ENCODE measurements at regions not wholly inside any gene's neighbourhood (a gene's known extent, or its start where the extent isn't known, plus 50 kb on each side); places are given as distances from the start of the nearest gene placed in this dataset.
A peak's percentile ranks its signal among the peaks of the same experiment; 100 is the strongest.

DNA sequence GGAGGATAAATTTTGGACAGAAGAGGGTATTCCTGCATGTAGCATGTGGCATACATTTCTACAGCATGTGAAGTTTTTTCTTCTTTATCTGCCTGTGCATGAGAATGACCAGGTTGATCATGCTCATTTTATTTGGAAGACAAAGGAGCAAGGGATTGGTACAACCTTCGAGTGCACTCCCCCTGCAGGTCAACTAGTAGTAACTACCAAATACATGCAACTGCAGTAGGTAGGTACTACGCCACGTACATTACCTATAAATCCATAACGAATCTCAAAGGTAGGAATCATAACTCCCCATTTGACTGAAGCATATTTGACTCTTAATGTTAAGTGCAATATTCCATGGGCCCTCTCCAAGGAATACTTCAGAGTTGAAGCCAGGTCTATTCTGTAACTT, 763.9 kb downstream of the TSN start:
- Histone ChIP-seq H3K4me3 (ENCODE audit: low read depth, low read length) (no peak overlapping the region), H3K9me3 (ENCODE audit: control insufficient read depth, insufficient read depth, low read length) (peaks cover 2% of the 10 kb centered on the region; the same call in 1 of the 2 replicates), H3K27me3 (ENCODE audit: control insufficient read depth, insufficient read depth, low read length) (no peaks in the 10 kb centered on the region), H3K27ac (ENCODE audit: low read depth, low read length) (no peak overlapping the region)
- ChIA-PET POLR2A (no interaction called here), CTCF (no interaction called here)
- no peak for DNase-seq (ENCODE audit: low read depth, low spot score)
- TF ChIP-seq, protein P1, sequence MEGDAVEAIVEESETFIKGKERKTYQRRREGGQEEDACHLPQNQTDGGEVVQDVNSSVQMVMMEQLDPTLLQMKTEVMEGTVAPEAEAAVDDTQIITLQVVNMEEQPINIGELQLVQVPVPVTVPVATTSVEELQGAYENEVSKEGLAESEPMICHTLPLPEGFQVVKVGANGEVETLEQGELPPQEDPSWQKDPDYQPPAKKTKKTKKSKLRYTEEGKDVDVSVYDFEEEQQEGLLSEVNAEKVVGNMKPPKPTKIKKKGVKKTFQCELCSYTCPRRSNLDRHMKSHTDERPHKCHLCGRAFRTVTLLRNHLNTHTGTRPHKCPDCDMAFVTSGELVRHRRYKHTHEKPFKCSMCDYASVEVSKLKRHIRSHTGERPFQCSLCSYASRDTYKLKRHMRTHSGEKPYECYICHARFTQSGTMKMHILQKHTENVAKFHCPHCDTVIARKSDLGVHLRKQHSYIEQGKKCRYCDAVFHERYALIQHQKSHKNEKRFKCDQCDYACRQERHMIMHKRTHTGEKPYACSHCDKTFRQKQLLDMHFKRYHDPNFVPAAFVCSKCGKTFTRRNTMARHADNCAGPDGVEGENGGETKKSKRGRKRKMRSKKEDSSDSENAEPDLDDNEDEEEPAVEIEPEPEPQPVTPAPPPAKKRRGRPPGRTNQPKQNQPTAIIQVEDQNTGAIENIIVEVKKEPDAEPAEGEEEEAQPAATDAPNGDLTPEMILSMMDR (IDR thresholded peaks at IDR 0.05; ENCODE audit: low read depth, low read length): no peak

DNA sequence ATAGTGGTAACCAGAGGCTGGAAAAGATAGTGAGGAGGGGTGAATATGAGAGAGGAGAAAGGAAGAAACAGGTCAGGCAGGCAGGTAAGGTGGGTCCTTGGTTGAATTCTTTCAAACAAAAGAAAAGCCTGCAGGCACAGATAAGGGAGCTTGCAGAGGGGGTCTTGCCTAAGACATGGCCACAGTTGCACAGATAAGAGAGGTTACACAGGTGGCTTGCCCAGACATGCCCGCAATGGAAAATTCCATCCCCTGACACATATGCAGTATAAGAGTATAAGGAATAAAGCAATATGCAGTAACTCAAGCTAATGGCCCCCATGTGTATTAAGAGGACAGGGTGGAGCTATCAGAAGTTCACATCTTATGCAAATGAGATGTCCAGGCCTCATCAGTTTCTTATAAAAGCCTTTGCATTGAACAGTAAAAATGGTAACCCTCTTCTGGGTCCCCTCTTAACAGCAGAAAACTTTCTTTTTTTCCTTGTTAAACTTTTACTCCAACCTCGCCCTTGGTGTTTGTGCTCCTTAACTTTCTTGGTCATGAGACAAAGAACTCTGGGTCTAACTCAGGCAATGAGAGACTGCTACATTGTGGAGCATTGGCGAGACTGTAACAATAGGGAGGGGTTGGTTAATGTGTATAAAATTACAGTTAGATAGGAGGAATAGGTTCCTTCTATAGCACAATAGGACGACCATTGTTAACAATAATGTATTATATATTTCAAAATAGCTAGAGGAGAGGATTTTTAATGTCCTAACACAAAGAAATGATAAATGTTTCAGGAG, 764.6 kb downstream of the TSN start:
- no peak overlapping the region for H3K27ac ChIP-seq (ENCODE audit: low read depth, low read length)
- H3K4me3 ChIP-seq (ENCODE audit: low read depth, low read length): no peak overlapping the region
- ChIA-PET CTCF (no interaction called here), POLR2A (no interaction called here)
- no peak for DNase-seq (ENCODE audit: low read depth, low spot score)
- TF ChIP-seq, protein P1 (IDR thresholded peaks at IDR 0.05; ENCODE audit: low read depth, low read length): no peak
- no peaks in the 10 kb centered on the region for H3K27me3 ChIP-seq (ENCODE audit: control insufficient read depth, insufficient read depth, low read length)
- H3K9me3 ChIP-seq (ENCODE audit: control insufficient read depth, insufficient read depth, low read length): no peaks in the 10 kb centered on the region

DNA sequence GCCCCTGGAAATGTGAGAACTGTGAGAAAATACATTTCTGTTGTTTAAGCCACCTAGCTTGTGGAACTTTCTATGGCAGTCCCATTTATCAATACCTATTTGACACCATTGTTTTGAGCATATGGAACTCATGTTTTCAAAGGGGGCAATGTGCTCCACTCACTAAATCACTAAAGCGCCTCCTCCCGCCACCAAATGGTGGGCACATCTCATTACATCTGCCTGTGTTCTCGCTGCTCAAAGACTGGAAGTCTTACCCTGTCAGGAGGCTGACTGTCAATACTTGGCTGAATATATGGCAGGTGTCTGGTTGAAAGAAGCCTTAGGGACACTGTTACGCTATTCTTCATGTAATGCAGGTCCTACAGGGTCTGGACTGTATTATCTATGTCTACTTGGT, 767.7 kb downstream of the TSN start:
- ChIA-PET POLR2A (no interaction called here), CTCF (no interaction called here)
- H3K27ac ChIP-seq (ENCODE audit: low read depth, low read length): no peak overlapping the region
- DNase-seq (ENCODE audit: low read depth, low spot score): no peak
- H3K9me3 ChIP-seq (ENCODE audit: control insufficient read depth, insufficient read depth, low read length): no peaks in the 10 kb centered on the region
- H3K27me3 ChIP-seq (ENCODE audit: control insufficient read depth, insufficient read depth, low read length): no peaks in the 10 kb centered on the region
- no peak overlapping the region for H3K4me3 ChIP-seq (ENCODE audit: low read depth, low read length)
- TF ChIP-seq, protein P1 (IDR thresholded peaks at IDR 0.05; ENCODE audit: low read depth, low read length): no peak

DNA sequence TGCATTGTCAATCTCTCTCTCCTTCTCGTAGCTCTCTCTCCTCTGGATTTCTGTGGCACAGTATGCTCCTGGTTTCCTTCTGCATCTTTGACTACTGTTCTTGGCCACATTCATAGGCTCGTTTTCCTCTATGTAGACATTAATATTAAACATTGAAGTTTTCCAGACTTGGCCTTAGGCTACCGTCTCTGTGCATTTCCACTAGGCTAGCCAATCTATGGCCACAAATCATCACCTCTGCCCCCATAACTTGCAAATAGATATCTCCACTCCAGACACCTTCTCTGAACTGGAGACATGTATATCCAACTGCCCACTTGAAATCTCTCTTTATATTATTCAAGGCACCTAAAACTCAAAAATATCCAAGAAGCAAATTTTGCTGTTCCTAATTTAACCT, 768.5 kb downstream of the TSN start:
- POLR2A ChIA-PET: no interaction called here
- CTCF ChIA-PET: no interaction called here
- DNase-seq (ENCODE audit: low read depth, low spot score): no peak
- Histone ChIP-seq H3K27me3 (ENCODE audit: control insufficient read depth, insufficient read depth, low read length) (no peaks in the 10 kb centered on the region), H3K4me3 (ENCODE audit: low read depth, low read length) (no peak overlapping the region), H3K9me3 (ENCODE audit: control insufficient read depth, insufficient read depth, low read length) (peaks cover 2% of the 10 kb centered on the region), H3K27ac (ENCODE audit: low read depth, low read length) (no peak overlapping the region)
- TF ChIP-seq, protein P1 (IDR thresholded peaks at IDR 0.05; ENCODE audit: low read depth, low read length): no peak

DNA sequence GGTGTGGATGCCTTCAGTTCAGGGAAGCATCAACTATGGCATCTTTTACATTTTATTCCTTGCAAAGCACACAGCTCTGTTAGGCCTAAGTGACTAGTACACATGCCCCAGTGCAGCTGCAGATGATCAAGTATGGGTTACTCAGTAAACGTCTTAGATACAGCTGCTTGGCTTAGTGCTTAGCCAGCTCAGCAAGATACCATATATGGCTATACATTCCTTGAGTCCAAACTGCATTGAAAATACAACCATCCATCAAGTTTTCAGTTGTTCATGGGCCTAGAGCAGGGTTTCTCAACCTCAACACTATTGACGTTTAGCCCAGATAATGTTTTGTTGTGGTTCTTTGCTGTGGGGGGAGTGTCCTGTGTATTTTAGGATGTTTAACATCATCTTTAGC, 769.9 kb downstream of the TSN start:
- ChIA-PET POLR2A (no interaction called here), CTCF (no interaction called here)
- Histone ChIP-seq H3K9me3 (ENCODE audit: control insufficient read depth, insufficient read depth, low read length) (peaks cover 4% of the 10 kb centered on the region), H3K27me3 (ENCODE audit: control insufficient read depth, insufficient read depth, low read length) (no peaks in the 10 kb centered on the region), H3K27ac (ENCODE audit: low read depth, low read length) (no peak overlapping the region), H3K4me3 (ENCODE audit: low read depth, low read length) (no peak overlapping the region)
- DNase-seq (ENCODE audit: low read depth, low spot score): peak; percentile 1
- TF ChIP-seq, protein P1 (IDR thresholded peaks at IDR 0.05; ENCODE audit: low read depth, low read length): no peak
